Peyer's patch (tissue), 4 donors: ENCODE measurements at regions not wholly inside any gene's neighbourhood (a gene's known extent, or its start where the extent isn't known, plus 50 kb on each side); places are given as distances from the start of the nearest gene placed in this dataset.

Source experiments
- CTCF ChIP-seq, 6 experiments: fragments of 450-650 bp in 4 of 6; fragments of 200-600 bp in 2 of 6; sonication (generic) in 1 of 6; IDR thresholded peaks; one replicate each; pipeline ENCODE4 v1.5.1; 2017 to 2019; ENCODE audit warnings: antibody characterized with exemption in 6 of 6, mild to moderate bottlenecking in 3 of 6, moderate library complexity in 1 of 6
- POLR2A ChIP-seq, 2 donors: fragments of 450-650 bp; IDR thresholded peaks; one replicate each; pipeline ENCODE4 v1.5.1; 2017; ENCODE audit warnings: antibody characterized with exemption in 2 of 2, mild to moderate bottlenecking in 2 of 2, moderate library complexity in 2 of 2

- TF ChIP-seq POLR2A (IDR thresholded peaks at IDR 0.05) = no peak
- TF ChIP-seq CTCF (IDR thresholded peaks at IDR 0.05) = no peak
Observed at GRCh38 chrX:147832707-147833348, 78.9 kb upstream of the FMR1 start.
